ENCODE measurements at regions not wholly inside any gene's neighbourhood (a gene's known extent, or its start where the extent isn't known, plus 50 kb on each side); places are given as distances from the start of the nearest gene placed in this dataset.

- no peak for TF ChIP-seq CTCF (IDR thresholded peaks at IDR 0.05; ENCODE audit: unreplicated experiment)
These were observed 1996.9 kb upstream of the RAG2 start for GRCh38 chr11:38594895-38595294.

DNA sequence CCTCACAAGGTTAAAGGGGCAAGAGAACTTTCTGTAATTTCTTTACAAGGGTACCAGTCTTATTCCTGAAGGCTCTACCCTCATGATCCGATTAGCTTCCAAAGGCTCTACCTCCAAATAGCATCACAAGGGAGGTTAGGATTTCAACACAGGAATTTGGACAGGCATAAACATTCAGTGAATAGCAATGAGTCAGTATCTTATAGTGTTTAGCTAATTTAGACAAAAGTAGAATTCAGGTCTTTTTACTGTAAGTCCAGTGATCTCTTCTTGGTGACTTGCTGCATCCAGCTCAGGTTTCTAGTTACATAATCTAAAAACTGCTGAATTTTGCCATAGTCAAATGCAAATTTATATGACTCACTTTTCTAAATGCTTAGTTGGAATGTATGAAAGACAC is 1995.6 kb upstream of the RAG2 start:
- CTCF ChIA-PET, result no interaction called here
- no peak overlapping the region for H3K4me3 Mint-ChIP-seq (ENCODE audit: low read depth, unreplicated experiment)

More at GRCh38 chr11:38594895-38595294, 1996.9 kb upstream of the RAG2 start:
- intact Hi-C loops (cut with micrococcal nuclease; ENCODE audit: unreplicated experiment), result no loop called here
- Mint-ChIP-seq H3K36me3 (ENCODE audit: insufficient read depth, unreplicated experiment) (no peaks in the 10 kb centered on the region), H3K27me3 (ENCODE audit: unreplicated experiment) (no peaks in the 10 kb centered on the region), H3K27ac (ENCODE audit: unreplicated experiment) (no peak overlapping the region), H3K9me3 (ENCODE audit: low read depth, unreplicated experiment) (peaks cover 5% of the 10 kb centered on the region), H3K4me1 (ENCODE audit: low read depth, unreplicated experiment) (no peaks in the 10 kb centered on the region), H3K4me3 (ENCODE audit: low read depth, unreplicated experiment) (no peak overlapping the region)
- CTCF ChIA-PET, result no interaction called here
- no peak for DNase-seq
- BruUV-seq (replicated peaks), result no TSS peak

DNA sequence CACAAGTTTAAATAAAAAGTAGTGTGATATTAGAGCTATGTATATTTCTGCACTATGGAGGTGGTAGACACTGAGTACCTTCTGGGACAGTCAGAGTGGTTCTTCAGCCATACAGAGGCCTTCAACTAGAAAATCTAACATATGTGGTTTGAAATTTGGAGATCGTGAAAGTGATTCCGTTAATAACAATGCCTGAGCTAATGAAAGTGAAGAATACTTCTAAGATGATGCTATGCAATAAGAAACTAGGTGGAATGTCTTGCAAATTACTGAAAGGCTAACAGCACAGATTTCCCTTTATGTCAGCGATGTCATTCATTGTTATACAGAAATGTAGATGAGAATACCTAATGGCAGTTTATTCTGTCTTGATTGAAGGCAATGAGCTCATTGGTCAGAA is 1984.7 kb upstream of the RAG2 start:
- H3K36me3 Mint-ChIP-seq (ENCODE audit: insufficient read depth, unreplicated experiment), result no peaks in the 10 kb centered on the region
- DNase-seq, result no peak
- no peaks in the 10 kb centered on the region for H3K4me1 Mint-ChIP-seq (ENCODE audit: low read depth, unreplicated experiment)
- no peak overlapping the region for H3K27ac Mint-ChIP-seq (ENCODE audit: unreplicated experiment)
- CTCF ChIA-PET, result interaction anchor here (0.5 kb wide), 1 partner anchor 637 kb away, joined by 3 read pairs; no protein-coding TSS in a partner anchor
- H3K9me3 Mint-ChIP-seq (ENCODE audit: low read depth, unreplicated experiment), result peaks cover 11% of the 10 kb centered on the region
- no TSS peak for BruUV-seq (replicated peaks)
- TF ChIP-seq CTCF (IDR thresholded peaks at IDR 0.05; ENCODE audit: unreplicated experiment), result no peak
- no peaks in the 10 kb centered on the region for H3K27me3 Mint-ChIP-seq (ENCODE audit: unreplicated experiment)
- intact Hi-C loops (cut with micrococcal nuclease; ENCODE audit: unreplicated experiment), result no loop called here
- no peak overlapping the region for H3K4me3 Mint-ChIP-seq (ENCODE audit: low read depth, unreplicated experiment)

More for the DNA sequence above, 1995.6 kb upstream of the RAG2 start:
- H3K4me1 Mint-ChIP-seq (ENCODE audit: low read depth, unreplicated experiment), result no peaks in the 10 kb centered on the region
- H3K27ac Mint-ChIP-seq (ENCODE audit: unreplicated experiment), result no peak overlapping the region
- intact Hi-C loops (cut with micrococcal nuclease; ENCODE audit: unreplicated experiment), result no loop called here
- BruUV-seq (replicated peaks), result no TSS peak
- H3K27me3 Mint-ChIP-seq (ENCODE audit: unreplicated experiment), result no peaks in the 10 kb centered on the region
- no peak for DNase-seq
- no peak for TF ChIP-seq CTCF (IDR thresholded peaks at IDR 0.05; ENCODE audit: unreplicated experiment)
- no peaks in the 10 kb centered on the region for H3K36me3 Mint-ChIP-seq (ENCODE audit: insufficient read depth, unreplicated experiment)
- H3K9me3 Mint-ChIP-seq (ENCODE audit: low read depth, unreplicated experiment), result peaks cover 5% of the 10 kb centered on the region

- DNase-seq, result no peak
- CTCF ChIA-PET, result interaction anchor here (0.5 kb wide), 1 partner anchor 636 kb away, joined by 3 read pairs; no protein-coding TSS in a partner anchor
- Mint-ChIP-seq H3K27me3 (ENCODE audit: unreplicated experiment) (no peaks in the 10 kb centered on the region), H3K9me3 (ENCODE audit: low read depth, unreplicated experiment) (peaks cover 11% of the 10 kb centered on the region), H3K36me3 (ENCODE audit: insufficient read depth, unreplicated experiment) (no peaks in the 10 kb centered on the region), H3K4me1 (ENCODE audit: low read depth, unreplicated experiment) (no peaks in the 10 kb centered on the region), H3K4me3 (ENCODE audit: low read depth, unreplicated experiment) (no peak overlapping the region), H3K27ac (ENCODE audit: unreplicated experiment) (no peak overlapping the region)
- intact Hi-C loops (cut with micrococcal nuclease; ENCODE audit: unreplicated experiment), result no loop called here
- no TSS peak for BruUV-seq (replicated peaks)
- no peak for TF ChIP-seq CTCF (IDR thresholded peaks at IDR 0.05; ENCODE audit: unreplicated experiment)
These were observed 1984.1 kb upstream of the RAG2 start for GRCh38 chr11:38582151-38582550.

All from Calu3 (cell line).